ENCODE measurements at regions not wholly inside any gene's neighbourhood (a gene's known extent, or its start where the extent isn't known, plus 50 kb on each side); places are given as distances from the start of the nearest gene placed in this dataset.

GRCh38 chr2:8281234-8281633 is 400.6 kb upstream of the ID2 start:
- no peak for DNase-seq

- no peak for DNase-seq
These were observed 399.7 kb upstream of the ID2 start for GRCh38 chr2:8281950-8282857.

DNA sequence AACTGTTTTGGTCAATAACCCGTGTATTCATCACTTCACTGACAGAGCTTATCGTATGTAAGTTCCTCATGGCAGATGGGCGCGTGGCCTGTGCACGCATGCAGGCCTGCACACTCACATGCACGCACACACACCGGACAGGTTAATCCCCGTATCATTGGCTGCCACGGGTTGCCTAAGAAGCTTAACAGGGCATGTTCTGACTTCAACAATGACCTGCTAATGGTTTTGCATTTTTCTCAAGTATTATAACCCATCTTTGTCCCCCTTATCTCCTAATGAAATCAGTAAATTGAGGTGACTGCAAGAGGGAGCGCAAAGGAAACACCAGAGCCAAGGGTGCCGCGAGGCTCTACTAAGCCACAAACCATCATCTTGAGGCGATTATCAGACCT is 399.0 kb upstream of the ID2 start:
- no peak for DNase-seq

DNA sequence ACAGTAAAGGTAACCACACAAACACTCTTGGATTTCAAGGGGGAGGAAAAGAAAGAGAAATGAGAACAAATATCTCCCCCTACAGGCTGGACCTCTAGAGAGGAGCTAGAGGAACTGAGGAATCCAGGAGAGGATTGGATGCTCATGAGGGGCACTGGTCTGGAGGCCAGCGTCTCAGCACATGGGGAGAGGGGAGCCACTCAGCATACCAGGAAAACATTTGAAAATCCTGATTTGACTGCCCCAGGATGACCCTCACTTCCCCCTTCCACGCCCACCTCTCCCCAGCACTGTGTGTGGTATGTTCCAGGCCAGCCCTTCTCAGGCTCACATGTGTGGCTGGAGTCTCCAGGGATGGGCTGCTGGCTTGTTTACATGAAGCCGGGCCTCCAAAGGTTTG is 396.8 kb upstream of the ID2 start:
- no peak for DNase-seq

- no peak for DNase-seq
These were observed 396.0 kb upstream of the ID2 start for GRCh38 chr2:8285898-8286297.

DNA sequence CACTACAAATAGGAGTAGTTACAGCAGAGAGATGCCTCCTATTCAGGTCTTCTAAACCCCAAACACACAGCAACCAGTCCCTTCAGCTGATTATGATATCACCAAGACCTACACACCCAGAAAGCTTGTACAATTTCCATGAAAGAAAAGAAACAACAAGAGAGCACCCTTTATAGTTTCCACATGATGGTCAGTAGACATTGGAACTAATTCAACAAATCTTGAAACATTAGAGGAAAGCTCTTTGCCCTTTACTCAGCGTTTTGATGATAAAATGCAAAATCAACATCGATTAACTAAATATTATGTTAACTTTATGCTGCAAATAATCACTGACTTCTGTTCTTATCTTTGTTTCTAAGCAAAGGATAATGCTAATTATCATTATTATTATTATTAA is 393.6 kb upstream of the ID2 start:
- DNase-seq, result no peak

DNA sequence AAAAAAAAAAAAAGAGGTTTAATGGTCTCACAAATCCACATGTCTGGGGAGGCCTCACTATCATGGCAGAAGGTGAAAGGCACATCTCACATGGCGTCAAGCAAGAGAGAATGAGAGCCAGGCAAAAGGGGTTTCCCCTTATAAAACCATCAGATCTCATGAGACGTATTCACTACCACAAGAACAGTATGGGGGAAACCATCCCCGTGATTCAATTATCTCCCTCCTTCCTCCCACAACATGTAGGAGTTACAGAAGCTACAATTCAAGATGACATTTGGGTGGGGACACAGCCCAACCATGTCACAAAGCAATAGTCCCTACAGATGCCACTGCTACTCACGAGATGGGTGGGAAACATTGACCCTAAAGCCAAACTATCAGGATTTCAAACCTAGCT is 392.7 kb upstream of the ID2 start:
- DNase-seq, result no peak

GRCh38 chr2:8290771-8291352 is 391.0 kb upstream of the ID2 start:
- no peak for DNase-seq

- DNase-seq, result no peak
These were observed 385.6 kb upstream of the ID2 start for GRCh38 chr2:8296306-8296705.

GRCh38 chr2:8297376-8298231 is 384.3 kb upstream of the ID2 start:
- DNase-seq, result no peak

DNA sequence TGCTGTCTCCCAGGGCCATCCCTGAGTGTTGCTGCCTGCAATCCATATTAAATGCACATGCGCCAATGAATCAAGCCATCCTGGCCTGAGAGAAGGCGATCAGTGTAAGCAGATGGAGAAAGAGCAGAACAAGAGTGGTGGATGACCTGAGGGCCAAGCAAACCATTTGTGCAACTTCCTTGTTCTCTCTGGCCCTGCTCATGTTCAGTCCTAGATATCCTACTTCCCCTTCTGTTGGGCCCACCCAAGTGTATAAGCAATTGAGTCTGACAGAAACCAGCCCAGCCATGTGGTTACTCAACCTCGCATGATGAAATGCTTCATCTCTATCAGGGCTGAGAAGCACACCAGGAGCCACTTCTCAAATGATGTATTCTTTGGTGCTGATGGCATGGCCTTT is 383.1 kb upstream of the ID2 start:
- DNase-seq, result no peak

- DNase-seq, result no peak
These were observed 381.6 kb upstream of the ID2 start for GRCh38 chr2:8300216-8300615.

- no peak for DNase-seq
These were observed 381.0 kb upstream of the ID2 start for GRCh38 chr2:8300905-8301304.

GRCh38 chr2:8303322-8303832 is 378.5 kb upstream of the ID2 start:
- DNase-seq, result peak; percentile 92

DNA sequence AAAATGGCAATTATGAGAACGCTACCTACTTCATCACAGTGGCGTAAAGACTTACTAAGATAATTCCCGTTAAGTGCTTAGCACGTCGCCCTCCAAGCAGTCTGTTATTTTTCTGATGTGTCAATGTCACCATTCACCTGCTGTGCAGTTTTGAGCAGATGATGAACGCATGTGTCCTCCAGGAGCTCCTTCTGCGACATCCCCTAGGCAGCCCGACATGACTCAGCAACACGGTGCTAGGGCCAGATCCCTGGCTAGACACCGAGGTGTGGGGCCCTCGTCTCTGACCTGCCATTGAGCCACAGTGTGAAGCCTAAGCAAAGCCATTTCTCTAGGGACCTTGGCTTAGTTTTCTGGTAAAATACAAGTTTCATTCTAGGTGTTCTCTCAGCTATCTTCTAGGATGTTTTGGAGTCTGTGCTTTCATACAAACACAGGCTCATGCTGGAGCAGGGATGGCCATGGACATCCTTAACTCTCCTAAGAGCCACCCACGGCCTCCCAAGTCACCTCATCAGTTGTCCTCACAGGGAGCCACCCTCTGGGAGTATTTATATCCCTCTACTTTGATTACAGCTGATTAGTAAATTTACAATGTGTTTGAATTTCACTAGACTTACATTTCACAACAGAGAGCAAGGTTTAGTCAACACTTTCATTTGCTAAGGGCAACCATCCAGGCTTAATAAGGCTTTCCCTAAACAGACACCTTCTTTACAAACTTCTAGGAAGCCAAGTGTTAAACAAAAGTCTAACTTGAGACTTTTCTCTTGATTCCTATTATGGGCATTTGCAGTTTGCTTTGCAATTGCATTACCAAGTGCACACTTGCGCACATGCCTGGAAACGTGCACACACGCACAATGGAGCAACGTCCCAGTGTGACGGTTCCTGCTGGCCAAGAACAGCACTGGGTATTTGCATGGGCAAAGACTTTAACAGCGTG is 376.8 kb upstream of the ID2 start:
- DNase-seq, result no peak

DNA sequence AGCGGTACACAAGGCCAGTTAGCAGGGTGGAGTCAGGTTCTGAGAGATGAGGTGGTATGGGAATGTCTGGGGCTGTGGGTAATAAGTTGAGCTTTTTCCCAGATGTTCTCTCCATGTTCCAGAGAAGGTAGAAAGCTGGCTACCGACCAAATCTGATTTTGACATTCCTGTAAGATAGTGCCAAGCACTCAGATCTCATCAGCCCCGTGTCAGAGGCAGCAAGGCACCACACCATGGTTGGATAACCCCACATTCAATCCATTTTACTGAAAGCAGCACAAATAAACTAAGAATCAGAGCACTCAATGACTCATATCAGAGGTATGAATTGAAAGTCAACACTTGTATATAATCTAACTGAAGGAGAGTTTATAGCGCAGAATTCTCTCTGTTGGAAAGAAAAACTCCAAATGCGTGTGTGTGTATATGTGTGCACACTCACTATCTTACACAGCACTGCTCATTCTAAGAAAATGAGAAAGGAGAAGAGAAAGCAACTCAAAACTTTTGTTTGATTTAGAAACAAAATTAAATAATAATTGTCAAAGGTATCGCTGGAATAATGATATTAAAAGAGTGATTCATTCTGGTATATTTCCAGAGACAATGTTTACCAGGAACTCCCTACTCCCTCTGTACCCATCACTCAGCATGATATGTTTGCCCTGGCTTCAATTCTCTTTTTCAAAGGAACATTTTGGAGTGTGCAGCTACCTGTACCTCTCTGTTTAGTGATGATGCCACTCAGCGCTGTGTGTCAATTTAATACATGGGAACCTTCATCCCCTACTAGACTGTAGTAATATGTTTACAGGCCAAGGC is 375.1 kb upstream of the ID2 start:
- DNase-seq, result no peak

DNA sequence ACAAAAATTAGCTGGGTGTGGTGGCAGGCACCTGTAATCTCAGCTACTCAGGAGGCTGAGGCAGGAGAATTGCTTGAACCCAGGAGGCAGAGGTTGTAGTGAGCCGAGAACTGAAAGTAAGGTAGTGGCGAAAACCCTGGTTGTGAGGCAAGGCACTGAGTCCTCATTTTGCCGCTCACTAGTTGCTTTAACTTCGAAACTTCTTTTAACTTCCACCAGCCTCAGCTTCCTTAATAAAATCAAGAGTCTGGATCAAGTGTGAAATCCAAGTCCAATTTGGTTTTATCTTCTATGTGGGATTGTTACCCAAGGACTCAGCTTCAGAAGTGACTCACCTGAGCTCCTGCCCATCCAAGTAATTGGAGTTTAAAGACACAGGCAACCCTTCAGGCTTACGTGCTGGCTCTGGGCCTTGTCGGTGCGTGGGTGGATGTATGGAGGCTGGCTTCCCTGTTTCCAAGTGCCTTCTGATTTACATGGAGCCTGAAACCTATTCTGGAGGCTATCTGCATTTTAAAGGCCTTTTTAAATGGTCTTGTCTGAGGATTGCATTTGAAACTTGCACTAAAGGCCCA is 374.2 kb upstream of the ID2 start:
- DNase-seq, result no peak

- DNase-seq, result no peak
These were observed 372.7 kb upstream of the ID2 start for GRCh38 chr2:8309131-8309530.

- no peak for DNase-seq
These were observed 371.1 kb upstream of the ID2 start for GRCh38 chr2:8310557-8311455.

DNA sequence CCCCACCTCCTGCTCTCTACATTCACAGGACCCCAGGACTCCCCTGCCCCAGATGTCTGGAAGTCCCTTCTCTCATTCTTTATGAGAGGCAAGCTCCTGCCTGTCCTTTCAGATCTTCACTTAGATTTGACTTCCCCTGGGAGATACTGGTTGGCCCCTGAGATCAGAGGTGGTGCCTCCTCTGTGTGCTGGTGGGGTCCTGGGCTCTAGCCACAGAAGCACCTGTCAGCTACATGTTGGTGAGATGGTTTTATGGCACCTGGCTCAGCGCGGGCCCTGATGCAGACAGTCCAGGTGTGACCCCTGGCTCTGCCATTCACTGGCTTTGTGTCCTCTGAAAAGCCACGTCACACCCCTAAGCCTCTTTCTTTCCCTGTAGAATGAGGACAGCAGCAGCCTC is 369.6 kb upstream of the ID2 start:
- DNase-seq, result peak; percentile 52
